Esophagus squamous epithelium (tissue), 4 donors: ENCODE measurements at regions not wholly inside any gene's neighbourhood (a gene's known extent, or its start where the extent isn't known, plus 50 kb on each side); places are given as distances from the start of the nearest gene placed in this dataset.

Source experiments
- CTCF ChIP-seq, 6 experiments: fragments of 450-650 bp in 4 of 6; fragments of 200-600 bp in 2 of 6; sonication (generic) in 2 of 6; IDR thresholded peaks; one replicate each; pipeline ENCODE4 v1.5.1; 2016 to 2019; ENCODE audit warnings: antibody characterized with exemption in 6 of 6, mild to moderate bottlenecking in 4 of 6, moderate library complexity in 4 of 6
- POLR2A ChIP-seq, 4 donors: fragments of 450-650 bp; IDR thresholded peaks; one replicate each; pipeline ENCODE4 v1.6.1; 2017; ENCODE audit warnings: antibody characterized with exemption in 4 of 4, mild to moderate bottlenecking in 4 of 4, moderate library complexity in 3 of 4

GRCh38 chr21:20943561-20943997 is 54.6 kb upstream of the NCAM2 start:
- TF ChIP-seq CTCF (IDR thresholded peaks at IDR 0.05) (no peak), POLR2A (IDR thresholded peaks at IDR 0.05) (no peak)
